GM19023 (cell line): ENCODE measurements at regions not wholly inside any gene's neighbourhood (a gene's known extent, or its start where the extent isn't known, plus 50 kb on each side); places are given as distances from the start of the nearest gene placed in this dataset.

ENCODE experiments used
- ATAC-seq: cut with Tn5 transposase; IDR thresholded peaks from one replicate; pipeline ENCODE4 v1.9.1; 2021; ENCODE audit warnings: mild to moderate bottlenecking, moderate library complexity; ENCODE audit not compliant: unreplicated experiment

DNA sequence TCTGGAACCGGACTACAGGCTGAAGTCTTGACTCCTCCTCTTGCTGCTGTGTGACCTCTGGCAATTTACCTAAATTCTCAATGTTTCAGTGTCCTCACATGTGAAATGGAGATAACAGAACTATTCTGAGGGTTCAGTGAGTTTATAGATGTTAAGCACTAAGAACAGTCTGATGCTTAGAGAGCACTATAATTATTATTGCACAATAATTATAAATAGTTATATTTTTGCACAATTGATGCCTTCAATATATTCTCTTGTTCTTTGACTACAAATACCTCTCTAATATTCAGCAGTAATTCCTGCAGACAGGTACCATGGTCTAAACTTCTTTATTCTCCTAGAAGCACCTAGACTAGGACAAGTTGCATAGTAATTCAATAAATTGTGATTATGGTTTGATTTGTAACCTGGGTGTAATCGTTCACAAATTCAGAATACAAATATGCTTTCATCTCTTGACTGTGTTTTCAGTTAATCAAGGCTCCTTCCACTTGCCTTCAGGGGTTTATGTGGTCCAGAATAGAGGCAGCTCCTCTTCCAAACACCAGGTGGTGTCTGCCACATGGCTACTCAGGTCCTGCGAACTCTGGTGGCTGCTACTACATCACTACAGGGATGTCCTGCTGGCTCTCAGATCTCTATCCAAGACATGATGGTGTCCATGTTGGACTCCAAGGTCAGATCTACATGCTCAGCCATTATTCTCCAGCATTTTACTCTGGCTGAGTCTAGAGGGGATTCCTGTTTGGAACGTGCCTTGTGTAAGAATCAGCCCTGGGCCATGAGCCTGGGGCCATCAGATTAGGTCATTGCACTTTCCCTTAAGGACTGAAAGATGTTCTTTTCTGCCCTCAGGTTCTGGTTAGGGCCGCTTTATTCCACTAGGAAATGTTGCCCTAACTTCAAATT is 103.4 kb downstream of the QRFPR start:
- ATAC-seq = no peak

DNA sequence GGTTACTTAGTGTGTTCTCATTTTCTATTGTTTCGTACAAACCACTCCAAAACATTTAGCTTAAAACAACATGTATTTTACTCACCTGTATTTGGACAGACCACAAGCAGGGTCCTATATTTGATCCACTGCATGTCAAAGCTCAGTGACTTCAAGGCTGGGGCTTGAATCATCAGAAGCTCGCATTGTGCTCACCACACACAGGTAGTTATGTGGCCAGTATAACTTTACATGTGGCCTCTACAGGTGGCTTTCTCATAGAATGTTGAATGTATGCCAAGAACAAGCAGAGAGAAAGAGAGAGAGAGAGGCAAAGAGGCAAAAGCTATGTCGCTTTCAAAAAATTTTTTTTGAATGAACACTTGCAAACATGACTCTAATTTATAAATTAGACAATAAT is 107.6 kb downstream of the QRFPR start:
- no peak for ATAC-seq

DNA sequence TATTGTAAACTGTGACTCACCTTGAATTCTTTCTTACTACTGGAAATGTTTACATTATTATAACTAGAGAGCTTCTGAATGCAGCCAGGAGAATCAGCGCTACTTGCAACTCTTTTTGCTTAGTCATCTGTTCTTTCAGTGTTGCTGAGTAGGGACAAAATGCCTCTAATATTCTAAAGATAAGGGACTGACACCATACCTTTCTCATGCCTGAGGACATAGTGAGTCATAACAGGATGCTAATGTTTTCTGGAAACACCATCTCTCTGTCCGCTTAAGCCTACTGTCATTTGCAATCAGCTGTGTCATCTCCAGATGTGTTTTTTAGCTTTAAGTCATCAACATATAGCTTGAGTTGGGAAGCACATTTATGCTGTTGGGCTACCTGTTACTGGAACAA is 108.3 kb downstream of the QRFPR start:
- peak; percentile 72 for ATAC-seq

DNA sequence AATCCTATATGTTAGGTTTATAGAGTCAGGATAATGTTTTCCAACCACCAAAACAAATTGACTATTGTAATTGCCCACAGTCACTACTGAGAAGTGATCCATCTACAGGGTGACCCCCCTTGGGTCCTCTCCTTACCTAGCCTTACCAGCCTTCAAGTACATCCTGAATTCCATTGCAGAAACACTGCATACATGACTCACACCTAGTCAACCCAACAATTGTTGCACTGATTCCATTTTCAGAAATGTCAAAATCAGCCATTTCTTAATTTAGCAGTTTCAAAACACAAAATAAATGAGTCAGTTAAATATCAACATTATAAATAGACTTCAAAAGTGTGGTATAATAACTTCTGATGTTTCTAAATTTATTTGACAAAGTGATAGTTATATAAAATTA is 106.3 kb upstream of the TNIP3 start:
- ATAC-seq = no peak

DNA sequence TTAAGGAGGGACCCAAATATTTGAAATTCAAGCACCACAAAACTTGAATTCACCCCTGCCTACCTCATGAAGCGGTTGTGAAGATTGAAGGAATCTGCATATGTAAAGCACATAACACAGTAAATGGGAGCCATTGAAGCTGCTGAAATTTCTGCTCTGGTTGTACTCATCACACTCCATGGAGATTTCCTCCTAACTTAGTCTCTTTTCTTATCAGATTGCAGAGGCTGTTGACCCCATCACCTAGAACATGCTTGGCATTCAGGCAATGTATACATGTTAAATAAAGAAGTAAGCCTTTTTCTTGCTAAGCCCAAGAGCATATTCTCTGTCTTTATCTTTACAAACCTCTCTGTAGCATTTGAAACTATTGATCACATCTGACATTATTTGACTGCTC is 104.9 kb upstream of the TNIP3 start:
- no peak for ATAC-seq

DNA sequence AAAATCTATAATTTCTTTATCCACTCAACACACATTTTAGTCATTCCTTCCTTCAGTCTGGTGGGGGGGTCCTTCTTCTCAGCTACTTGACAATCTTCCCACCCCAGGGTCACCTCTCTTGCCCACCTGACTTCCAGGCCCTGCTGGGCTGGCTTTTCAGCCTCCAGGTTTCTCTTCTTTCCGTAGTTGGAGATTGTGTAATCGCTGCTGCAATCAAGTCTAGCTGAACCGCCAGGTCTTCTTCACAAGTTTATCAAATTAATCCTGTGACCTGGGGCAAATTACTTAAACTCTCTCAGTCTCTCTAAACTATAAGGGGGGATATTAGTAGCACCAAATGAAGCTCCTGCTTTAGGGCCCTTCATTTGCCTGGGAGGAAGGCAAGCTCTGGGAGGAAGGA is 102.9 kb upstream of the TNIP3 start:
- no peak for ATAC-seq

DNA sequence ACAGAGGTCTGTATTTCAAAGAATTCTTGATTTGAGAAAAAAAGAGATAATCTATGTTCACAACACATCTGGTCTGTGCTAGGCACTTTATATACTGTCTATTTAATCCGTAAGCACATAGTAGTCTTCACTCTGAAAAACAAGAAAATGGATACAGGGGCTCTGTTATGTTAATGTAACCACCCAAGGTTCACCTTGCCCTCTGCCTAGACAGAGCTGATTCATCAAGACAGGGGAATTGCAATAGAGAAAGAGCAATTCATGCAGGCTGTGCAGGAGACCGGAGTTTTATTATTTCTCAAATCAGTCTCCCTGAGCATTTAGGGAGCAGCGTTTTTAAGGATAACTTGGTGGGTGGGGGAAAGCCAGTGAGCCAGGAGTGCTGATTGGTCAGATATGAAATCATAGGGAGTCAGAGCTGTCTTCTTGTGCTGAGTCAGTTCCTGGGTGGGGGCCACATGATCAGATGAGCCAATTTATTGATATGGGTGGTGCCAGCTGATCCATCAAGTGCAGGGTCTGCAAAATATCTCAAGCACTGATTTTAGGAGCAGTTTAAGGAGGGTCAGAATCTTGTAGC is 92.9 kb upstream of the TNIP3 start:
- ATAC-seq = no peak

DNA sequence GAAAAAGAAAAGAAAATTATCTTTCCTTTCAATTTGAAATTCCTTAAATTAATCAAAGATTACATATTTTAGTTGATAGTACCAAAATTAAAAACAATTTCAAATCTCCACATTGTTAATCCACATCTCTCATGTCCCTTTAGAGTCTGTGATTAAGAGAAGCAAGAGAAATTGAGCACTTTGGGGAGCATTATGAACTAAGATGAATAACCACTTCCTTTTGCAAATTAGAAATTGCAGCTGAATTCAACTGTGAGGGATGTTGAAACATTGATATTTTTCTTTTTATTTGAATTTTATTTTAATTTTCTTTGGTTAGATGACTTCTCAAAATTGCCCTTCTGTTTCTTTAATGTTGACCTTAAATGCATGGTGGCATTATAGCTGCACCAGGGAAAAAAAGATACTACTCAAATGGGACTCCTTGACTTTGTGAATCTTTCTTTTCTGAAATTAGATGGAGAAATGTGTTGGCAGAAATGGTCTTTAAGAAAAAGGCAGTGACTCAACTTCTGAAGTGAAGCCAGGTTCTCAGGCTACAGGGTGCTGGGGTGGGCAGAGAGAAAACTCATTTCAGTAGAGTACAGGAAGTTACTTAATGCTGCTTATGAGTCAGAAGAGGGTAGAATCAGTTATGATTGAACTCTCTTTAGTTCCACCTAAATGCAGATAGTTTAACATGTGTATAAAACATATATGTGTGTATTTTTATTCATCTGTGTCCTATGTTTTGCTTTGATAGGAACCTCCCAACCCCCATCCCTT is 92.0 kb upstream of the TNIP3 start:
- ATAC-seq = peak; percentile 94

DNA sequence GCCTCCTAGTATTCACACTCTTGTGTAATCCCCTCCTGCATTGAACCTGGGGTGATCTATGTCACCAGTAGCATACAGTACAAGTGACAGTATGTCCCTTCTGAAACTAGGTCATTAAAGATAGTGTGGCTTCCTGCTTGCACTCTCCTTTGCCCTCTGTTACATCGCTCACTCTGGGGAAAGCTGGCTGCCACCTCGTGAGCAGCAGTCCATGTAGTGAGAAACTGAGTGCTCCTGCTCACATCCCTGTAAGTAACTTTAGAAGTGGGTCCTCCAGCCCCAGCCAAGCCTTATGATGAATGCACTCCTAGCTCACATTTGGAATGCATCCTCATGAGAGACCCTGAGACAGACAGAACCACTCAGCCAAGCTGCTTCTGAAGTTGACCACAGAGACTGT is 89.8 kb upstream of the TNIP3 start:
- ATAC-seq = no peak

DNA sequence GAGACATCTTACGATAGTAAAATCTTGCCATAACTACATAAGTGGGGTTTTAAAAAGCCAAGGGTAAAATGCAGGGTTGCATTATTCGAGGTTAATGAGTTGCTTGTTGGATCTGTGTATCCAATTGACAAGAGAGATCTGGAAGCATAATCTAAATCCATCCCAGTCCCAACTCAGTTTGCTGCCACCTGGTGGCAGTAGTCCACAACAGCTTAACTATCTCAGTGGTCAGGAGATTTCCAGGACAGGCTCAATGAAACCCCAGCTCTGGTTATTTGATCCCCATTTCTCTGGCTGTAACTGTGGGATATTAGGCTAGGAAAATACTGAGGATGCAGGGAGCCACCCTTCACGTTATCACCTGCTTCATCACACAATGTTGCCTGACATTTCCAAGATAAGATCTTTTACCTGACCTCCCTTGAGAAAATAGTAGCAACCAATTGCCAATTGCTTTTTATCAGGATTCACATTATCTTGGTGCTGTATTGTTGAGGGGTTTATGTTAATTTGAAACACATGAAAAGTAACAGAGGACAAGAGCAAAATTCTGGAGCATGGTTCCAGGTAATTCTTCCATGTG is 88.2 kb upstream of the TNIP3 start:
- no peak for ATAC-seq

DNA sequence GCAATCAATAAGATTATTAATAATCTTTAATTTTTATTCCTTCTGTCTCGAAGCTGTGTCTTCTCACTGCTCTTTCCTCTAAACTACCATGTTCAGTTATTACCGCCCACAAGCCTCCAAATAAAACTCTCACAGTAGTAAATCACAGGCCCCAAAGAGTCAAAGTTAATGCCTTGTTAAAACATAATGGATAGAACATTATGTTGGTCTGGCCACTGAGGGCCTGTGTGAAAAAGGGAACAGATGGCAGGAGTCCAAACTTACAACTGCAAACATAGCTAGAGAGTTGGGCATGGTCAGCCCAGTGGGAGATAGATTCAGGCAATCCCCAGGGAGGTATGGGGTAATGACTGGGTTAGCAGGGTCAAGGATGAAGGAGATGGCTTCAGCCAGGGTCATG is 84.6 kb upstream of the TNIP3 start:
- no peak for ATAC-seq

DNA sequence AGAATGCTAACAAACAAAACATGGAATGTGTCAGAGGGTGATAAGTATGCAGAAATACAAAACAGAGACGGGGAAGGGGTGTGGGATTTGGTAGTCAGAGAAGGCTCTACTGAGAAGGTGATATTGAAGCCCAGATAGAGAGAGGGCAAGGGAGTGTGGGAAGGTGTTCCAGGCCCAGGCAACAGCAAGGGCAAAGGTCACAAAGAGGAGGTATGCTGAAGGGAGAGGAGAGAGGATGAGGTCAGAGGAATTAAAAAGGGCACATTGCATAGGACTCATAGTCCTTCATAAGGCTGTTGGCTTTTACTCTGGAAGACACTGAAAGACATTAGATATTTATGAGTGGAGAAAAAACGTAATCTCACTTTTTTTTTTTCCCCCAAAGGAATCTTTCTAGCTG is 82.6 kb upstream of the TNIP3 start:
- no peak for ATAC-seq

DNA sequence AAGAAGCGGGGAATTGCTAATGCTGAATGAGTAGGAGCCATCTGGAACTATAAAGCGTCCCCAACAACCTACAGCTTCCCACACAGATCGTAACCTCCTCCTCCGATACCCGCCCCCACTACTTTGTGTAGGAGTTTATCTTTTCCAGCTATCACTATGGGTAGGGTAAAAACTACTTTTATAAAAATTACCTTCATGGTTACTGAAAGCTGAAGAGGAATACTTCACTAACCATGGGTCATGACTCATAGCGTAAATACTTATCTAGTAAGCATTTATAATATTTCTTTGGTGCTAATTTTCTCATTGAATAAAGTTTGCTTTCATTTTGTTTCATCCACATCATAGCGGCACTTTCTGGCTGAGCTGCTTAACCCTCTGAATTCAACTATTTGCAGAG is 79.4 kb upstream of the TNIP3 start:
- no peak for ATAC-seq

DNA sequence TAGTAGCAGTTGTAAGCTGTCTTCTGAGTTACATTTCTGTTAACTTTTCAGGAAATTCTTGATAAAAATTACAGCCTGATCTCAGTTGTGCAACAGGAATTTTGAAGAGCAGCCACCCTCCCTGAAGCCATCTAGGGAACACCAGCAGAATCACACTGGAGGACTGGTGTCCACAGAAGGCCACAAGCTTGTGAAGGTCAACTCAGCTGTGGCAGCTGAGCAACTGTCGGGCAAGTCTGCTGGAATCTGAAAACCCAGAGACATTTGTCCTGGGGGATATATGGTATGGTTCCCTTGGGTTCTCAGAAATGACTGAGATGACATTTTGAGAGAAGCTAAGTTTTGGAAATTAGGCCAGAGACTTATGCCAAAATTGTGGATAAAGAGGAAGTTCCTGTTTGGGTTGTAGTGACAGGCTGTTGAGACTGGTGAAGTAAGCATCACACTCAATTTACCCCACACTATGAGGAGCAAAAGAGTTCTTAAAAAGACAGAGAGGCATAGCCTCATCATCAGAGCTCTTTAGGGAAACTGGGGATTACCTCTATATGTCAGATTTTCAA is 78.1 kb upstream of the TNIP3 start:
- ATAC-seq = no peak

DNA sequence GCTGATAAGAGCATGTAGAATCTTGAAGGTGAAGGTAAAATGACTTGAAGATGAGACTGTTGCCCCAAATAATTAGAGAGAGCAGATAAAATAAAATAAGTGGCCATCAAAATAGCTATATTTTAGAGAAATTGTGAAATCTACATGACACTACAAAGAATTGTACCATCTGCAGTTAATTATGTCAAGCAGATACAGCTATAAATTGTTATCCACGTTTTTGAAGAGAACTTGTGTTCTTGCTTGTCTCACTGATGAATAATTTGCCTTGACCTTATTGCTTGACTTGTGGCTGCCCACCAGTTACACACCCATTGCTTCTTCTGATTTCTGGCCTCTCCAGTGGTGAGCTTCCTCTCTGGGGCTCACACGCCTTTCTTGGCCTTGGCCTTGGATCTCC is 75.8 kb upstream of the TNIP3 start:
- no peak for ATAC-seq

DNA sequence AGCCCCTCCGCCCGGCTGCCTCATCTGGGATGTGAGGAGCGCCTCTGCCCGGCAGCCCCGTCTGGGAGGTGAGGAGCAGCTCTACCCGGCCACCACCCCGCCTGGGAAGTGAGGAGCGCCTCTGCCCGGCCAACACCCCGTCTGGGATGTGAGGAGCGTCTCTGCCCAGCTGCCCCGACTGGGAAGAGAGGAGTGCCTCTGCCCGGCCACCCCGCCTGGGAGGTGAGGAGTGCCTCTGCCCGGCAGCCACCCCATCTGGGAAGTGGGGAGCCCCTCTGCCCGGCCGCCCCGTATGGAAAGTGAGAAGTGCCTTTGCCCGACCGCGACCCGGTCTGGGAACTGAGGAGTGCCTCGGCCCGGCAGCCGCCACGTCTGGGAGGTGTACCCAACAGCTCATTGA is 74.3 kb upstream of the TNIP3 start:
- ATAC-seq = no peak

DNA sequence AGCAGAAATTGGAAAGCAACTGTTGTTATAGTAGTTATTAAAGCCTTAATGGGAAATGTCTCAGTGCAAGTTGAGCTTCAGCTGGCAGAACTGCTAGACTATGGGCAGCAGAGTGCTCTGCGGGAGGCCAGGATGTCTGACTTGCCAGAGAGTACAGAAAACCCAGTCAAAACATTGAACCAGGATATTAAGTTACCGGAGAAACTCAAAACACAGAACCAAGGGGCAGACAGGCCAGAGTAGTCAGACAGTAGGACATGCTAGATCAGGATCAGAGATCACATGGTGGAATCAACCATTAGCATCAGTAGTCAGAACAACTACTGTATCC is 72.9 kb upstream of the TNIP3 start:
- no peak for ATAC-seq

DNA sequence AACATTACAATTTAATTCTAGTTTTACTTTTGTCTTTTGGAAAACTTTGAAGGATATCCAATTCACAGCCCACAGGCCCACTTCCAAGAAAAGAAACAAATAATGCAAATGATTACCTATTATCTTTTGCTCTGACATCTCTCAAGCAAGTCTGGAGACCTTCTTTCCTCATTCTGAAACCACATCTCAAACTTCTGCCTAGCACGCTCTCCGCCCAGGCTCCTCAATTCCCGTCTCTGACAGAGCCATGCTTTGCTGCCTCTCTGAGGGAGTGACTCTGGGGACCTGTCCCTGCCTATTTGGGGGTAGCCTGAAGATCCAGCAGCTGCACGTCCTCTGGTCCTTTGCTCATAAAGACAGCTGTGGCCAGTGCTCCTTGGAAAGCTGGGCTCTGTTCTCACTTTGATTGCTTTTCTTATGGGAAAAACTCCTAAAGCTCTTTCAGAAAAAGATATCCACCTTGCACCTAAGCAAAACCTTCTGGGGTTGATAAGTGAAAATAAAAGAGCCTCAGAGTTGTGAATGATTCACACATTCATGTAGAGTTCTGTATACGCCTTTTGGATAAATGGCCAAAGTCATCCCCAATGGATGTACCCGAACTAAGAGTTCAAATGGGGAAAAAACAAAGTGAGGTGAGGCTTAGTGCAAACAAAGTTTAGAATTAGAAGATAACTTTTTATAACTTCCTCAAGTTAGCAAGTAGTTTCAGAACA is 72.4 kb upstream of the TNIP3 start:
- ATAC-seq = no peak

DNA sequence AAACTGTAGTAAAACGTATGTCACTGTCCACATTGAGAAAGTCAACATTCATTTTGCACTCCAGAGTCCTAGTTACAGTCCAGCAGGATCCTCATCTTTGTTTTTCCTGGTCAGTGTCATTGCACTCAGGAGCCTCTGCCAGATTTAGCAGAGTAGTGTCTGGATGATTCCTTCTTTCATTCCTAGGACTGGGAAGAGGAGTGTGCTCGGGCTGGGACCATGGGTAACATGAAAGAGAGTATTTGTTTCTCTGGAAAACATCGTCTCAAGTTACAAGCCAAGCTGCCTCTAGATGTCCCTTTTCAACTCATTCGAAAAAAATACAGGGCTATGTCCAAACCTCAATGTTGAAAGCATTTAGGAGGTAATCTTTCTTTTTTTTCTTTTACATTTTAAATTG is 69.9 kb upstream of the TNIP3 start:
- no peak for ATAC-seq

DNA sequence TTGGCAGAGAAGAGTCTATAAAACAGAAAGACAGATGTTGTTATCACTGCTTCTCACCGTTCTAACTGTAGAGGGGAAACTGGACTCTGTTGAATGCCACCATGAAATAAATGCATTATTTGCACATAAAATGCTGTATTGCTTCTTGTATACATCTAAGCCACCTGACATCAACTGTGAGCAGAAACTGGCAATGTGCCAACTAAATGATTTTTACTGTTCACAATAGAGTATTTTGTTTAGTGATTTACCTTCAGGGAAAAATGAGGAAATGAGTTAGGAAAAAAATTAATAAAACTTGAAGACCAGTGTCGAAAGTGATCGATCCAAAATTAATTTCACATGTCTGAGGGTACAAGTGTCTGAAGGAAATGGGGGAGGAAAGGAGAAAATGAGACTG is 65.9 kb upstream of the TNIP3 start:
- no peak for ATAC-seq

DNA sequence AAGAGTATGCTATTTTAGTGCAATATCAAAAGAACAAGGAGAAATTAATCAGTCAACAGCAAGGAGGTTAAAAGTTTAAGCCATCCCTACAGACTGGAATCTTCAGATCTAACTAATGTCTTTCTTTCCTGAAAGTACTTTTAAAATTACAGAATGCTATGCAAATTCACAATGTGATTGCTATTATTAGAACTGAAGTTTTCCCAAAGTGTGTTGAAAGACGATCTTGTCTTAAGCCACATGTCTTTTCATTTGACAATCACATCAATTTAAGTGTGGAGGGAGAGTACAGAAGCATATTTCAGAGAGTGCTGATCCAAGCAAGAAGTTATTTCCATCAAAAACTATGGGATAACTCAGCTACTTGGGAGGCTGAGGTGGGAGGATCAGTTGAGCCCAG is 64.7 kb upstream of the TNIP3 start:
- no peak for ATAC-seq
